Caco-2 (cell line): ENCODE measurements at regions not wholly inside any gene's neighbourhood (a gene's known extent, or its start where the extent isn't known, plus 50 kb on each side); places are given as distances from the start of the nearest gene placed in this dataset.

Experiments used
- BruUV-seq: library from RNA; stranded (reverse); fragments of 400-500 nt; replicated peaks from 2 replicates; lab custom pipeline; 2021; lab: Mats Ljungman, UMichigan
- CTCF ChIA-PET: fragments of 300-600 bp; sonication (Branson Sonifier 250); formaldehyde crosslinking; loops from one replicate; lab custom pipeline; 2022; ENCODE audit warnings: antibody characterized with exemption; lab: Charles Lee
- POLR2A ChIA-PET: fragments of 300-600 bp; sonication (Branson Sonifier 250); formaldehyde crosslinking; loops from one replicate; lab custom pipeline; 2022; ENCODE audit warnings: antibody characterized with exemption; lab: Charles Lee
- DNase-seq, 2 experiments: peaks; one replicate each; pipeline versions ENCODE4 v3.0.0 to v3.0.0-alpha.2; 2020 to 2022
- H3K27me3 ChIP-seq: replicated peaks from 2 replicates; pipeline ENCODE4 v1.6.0; 2011; ENCODE audit warnings: low read length; ENCODE audit not compliant: control insufficient read depth, insufficient read depth
- H3K36me3 ChIP-seq: 2 replicates; pipeline ENCODE4 v1.5.1; 2011; ENCODE audit warnings: low read length; ENCODE audit not compliant: control insufficient read depth, insufficient read depth
- H3K4me1 ChIP-seq: fragments of 250-450 bp; sonication (Bioruptor Pico); 2 replicates; pipeline ENCODE4 v1.5.1; 2020; ENCODE audit warnings: mild to moderate bottlenecking
- H3K4me3 ChIP-seq: 2 replicates; pipeline ENCODE4 v1.5.1; 2011; ENCODE audit warnings: low read depth, mild to moderate bottlenecking, control low read depth, low read length
- H3K9me3 ChIP-seq: fragments of 250-450 bp; sonication (Bioruptor Pico); 2 replicates; pipeline ENCODE4 v1.5.1; 2020; ENCODE audit warnings: mild to moderate bottlenecking, moderate library complexity
- H3K27ac Mint-ChIP-seq: one replicate; pipeline ENCODE4 v1.8.0; 2022; ENCODE audit warnings: mixed read lengths; ENCODE audit not compliant: unreplicated experiment
- H3K27me3 Mint-ChIP-seq: one replicate; pipeline ENCODE4 v1.8.0; 2022; ENCODE audit warnings: mixed read lengths; ENCODE audit not compliant: insufficient read depth, unreplicated experiment
- H3K36me3 Mint-ChIP-seq: one replicate; pipeline ENCODE4 v1.8.0; 2022; ENCODE audit warnings: mild to moderate bottlenecking, mixed read lengths; ENCODE audit not compliant: insufficient read depth, unreplicated experiment
- H3K4me1 Mint-ChIP-seq: one replicate; pipeline ENCODE4 v1.8.0; 2022; ENCODE audit warnings: low read depth, mixed read lengths; ENCODE audit not compliant: unreplicated experiment
- H3K4me3 Mint-ChIP-seq: one replicate; pipeline ENCODE4 v1.8.0; 2022; ENCODE audit warnings: mild to moderate bottlenecking, moderate library complexity, mixed read lengths; ENCODE audit not compliant: unreplicated experiment
- H3K9me3 Mint-ChIP-seq: one replicate; pipeline ENCODE4 v1.8.0; 2022; ENCODE audit warnings: mixed read lengths; ENCODE audit not compliant: unreplicated experiment
- CTCF ChIP-seq, 2 experiments: fragments of 200-600 bp in 1 of 2; IDR thresholded peaks; 1 replicate in 1 of 2; 2 replicates in 1 of 2; pipeline versions ENCODE4 v1.5.1 to v1.8.0; 2011 to 2022; ENCODE audit warnings: antibody characterized with exemption in 1 of 2, control low read depth in 1 of 2, inconsistent platforms in 1 of 2, low read depth in 1 of 2, low read length in 1 of 2, mild to moderate bottlenecking in 1 of 2, moderate library complexity in 1 of 2; ENCODE audit not compliant: insufficient read depth in 1 of 2, severe bottlenecking in 1 of 2, unreplicated experiment in 1 of 2
- intact Hi-C: fragments of 100-400 bp; cut with micrococcal nuclease; formaldehyde crosslinking; loops from one replicate; pipeline ENCODE4 v1.10.0; 2022; ENCODE audit not compliant: unreplicated experiment

- H3K4me3 Mint-ChIP-seq, result no peak overlapping the region
- Histone ChIP-seq H3K36me3 (no peaks in the 10 kb centered on the region), H3K4me3 (no peak overlapping the region), H3K4me1 (peaks cover 11% of the 10 kb centered on the region; the same call in 1 of the 2 replicates), H3K9me3 (no peaks in the 10 kb centered on the region), H3K27me3 (no peaks in the 10 kb centered on the region)
- intact Hi-C loops, result no loop called here
- no peaks in the 10 kb centered on the region for H3K4me1 Mint-ChIP-seq
- CTCF ChIA-PET, result no interaction called here
- BruUV-seq, result no TSS peak
- TF ChIP-seq CTCF (IDR thresholded peaks at IDR 0.05; ENCODE audit: insufficient read depth in 1 of 2, low read depth in 1 of 2, low read length in 1 of 2, severe bottlenecking in 1 of 2, unreplicated experiment in 1 of 2), result no peak
- H3K36me3 Mint-ChIP-seq, result no peaks in the 10 kb centered on the region
- DNase-seq, result no peak
- H3K27me3 Mint-ChIP-seq, result no peaks in the 10 kb centered on the region
- no peaks in the 10 kb centered on the region for H3K9me3 Mint-ChIP-seq
- H3K27ac Mint-ChIP-seq, result no peak overlapping the region
- POLR2A ChIA-PET, result no interaction called here
Observed at GRCh38 chr13:59510386-59510785, 653.3 kb downstream of the DIAPH3 start.

GRCh38 chr13:59513686-59514085 lies 650.0 kb downstream of the DIAPH3 start:
- H3K36me3 Mint-ChIP-seq, result no peaks in the 10 kb centered on the region
- H3K4me1 ChIP-seq, result peaks cover 11% of the 10 kb centered on the region; the same call in 1 of the 2 replicates
- CTCF ChIA-PET, result no interaction called here
- H3K9me3 Mint-ChIP-seq, result no peaks in the 10 kb centered on the region
- no peak overlapping the region for H3K4me3 Mint-ChIP-seq
- intact Hi-C loops, result no loop called here
- no peaks in the 10 kb centered on the region for H3K36me3 ChIP-seq
- TF ChIP-seq CTCF (IDR thresholded peaks at IDR 0.05; ENCODE audit: insufficient read depth in 1 of 2, low read depth in 1 of 2, low read length in 1 of 2, severe bottlenecking in 1 of 2, unreplicated experiment in 1 of 2), result no peak
- H3K27ac Mint-ChIP-seq, result no peak overlapping the region
- no peaks in the 10 kb centered on the region for H3K27me3 ChIP-seq
- no peaks in the 10 kb centered on the region for H3K9me3 ChIP-seq
- POLR2A ChIA-PET, result no interaction called here
- no peak overlapping the region for H3K4me3 ChIP-seq
- no TSS peak for BruUV-seq
- H3K4me1 Mint-ChIP-seq, result no peaks in the 10 kb centered on the region
- no peak for DNase-seq
- no peaks in the 10 kb centered on the region for H3K27me3 Mint-ChIP-seq

- no peak for TF ChIP-seq CTCF (IDR thresholded peaks at IDR 0.05; ENCODE audit: insufficient read depth in 1 of 2, low read depth in 1 of 2, low read length in 1 of 2, severe bottlenecking in 1 of 2, unreplicated experiment in 1 of 2)
- CTCF ChIA-PET, result no interaction called here
- BruUV-seq, result no TSS peak
- Histone ChIP-seq H3K9me3 (no peaks in the 10 kb centered on the region), H3K4me1 (peaks cover 11% of the 10 kb centered on the region; the same call in 1 of the 2 replicates), H3K4me3 (no peak overlapping the region), H3K27me3 (no peaks in the 10 kb centered on the region), H3K36me3 (no peaks in the 10 kb centered on the region)
- H3K27me3 Mint-ChIP-seq, result no peaks in the 10 kb centered on the region
- no peak for DNase-seq
- H3K27ac Mint-ChIP-seq, result no peak overlapping the region
- intact Hi-C loops, result no loop called here
- H3K4me1 Mint-ChIP-seq, result no peaks in the 10 kb centered on the region
- H3K9me3 Mint-ChIP-seq, result no peaks in the 10 kb centered on the region
- H3K36me3 Mint-ChIP-seq, result no peaks in the 10 kb centered on the region
- POLR2A ChIA-PET, result no interaction called here
- no peak overlapping the region for H3K4me3 Mint-ChIP-seq
Observed at GRCh38 chr13:59514316-59514715, 649.4 kb downstream of the DIAPH3 start.
